ENCODE measurements at regions not wholly inside any gene's neighbourhood (a gene's known extent, or its start where the extent isn't known, plus 50 kb on each side); places are given as distances from the start of the nearest gene placed in this dataset.

DNA sequence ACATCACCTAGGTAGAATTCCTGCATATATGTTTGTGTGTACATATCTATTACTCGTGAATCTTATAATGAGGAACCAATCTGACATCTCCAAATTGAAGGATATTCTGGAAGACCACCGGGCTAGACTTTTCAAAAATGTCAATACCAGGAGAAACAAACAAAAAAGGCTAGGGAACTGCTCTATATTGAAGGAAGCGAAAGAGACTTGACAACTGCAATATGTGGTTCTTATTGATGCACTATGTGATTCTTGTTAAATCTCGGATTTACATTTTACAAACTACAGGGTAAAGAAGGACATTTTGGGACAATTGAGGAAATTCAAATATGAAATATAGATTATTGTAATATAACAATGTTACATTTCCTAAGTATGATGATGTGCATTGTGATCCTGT is 137.5 kb upstream of the CCDC54 start:
- Histone ChIP-seq H3K79me2 (replicated peaks; ENCODE audit: insufficient read depth) (no peaks in the 10 kb centered on the region), H3K4me1 (ENCODE audit: insufficient read depth) (no peaks in the 10 kb centered on the region; the same call in 1 of the 2 replicates), H4K20me1 (replicated peaks; ENCODE audit: insufficient read depth) (no peaks in the 10 kb centered on the region), H3K4me2 (peak overlapping the region; percentile 94), H3F3A (replicated peaks; ENCODE audit: low read depth) (no peaks in the 10 kb centered on the region), H2AFZ (no peak overlapping the region), H3K4me3 (peak overlapping the region; percentile 80), H3K27me3 (ENCODE audit: insufficient read depth) (peaks cover 21% of the 10 kb centered on the region), H3K9me2 (ENCODE audit: insufficient read depth) (no peaks in the 10 kb centered on the region), H3K27ac (ENCODE audit: low read depth) (no peak overlapping the region), H3K36me3 (ENCODE audit: insufficient read depth) (no peaks in the 10 kb centered on the region)
- Mint-ChIP-seq H3K9me3 (no peaks in the 10 kb centered on the region), H3K27me3 (ENCODE audit: insufficient read depth, low read depth, poor library complexity) (peaks cover 7% of the 10 kb centered on the region), H3K4me3 (peak overlapping the region; percentile 91), H3K4me1 (peaks cover 8% of the 10 kb centered on the region), H3K36me3 (ENCODE audit: low read depth) (no peaks in the 10 kb centered on the region), H3K27ac (no peak overlapping the region)
- TF ChIP-seq ZNF114 (CRISPR knock-in tag; IDR thresholded peaks at IDR 0.05) (no peak), STAT1 (IDR thresholded peaks at IDR 0.05; ENCODE audit: unreplicated experiment) (no peak), CREB1 (CRISPR knock-in tag; IDR thresholded peaks at IDR 0.05; ENCODE audit: low read depth) (no peak), EZH2phosphoT487 (IDR thresholded peaks at IDR 0.05; ENCODE audit: unreplicated experiment) (no peak), EZH2 (IDR thresholded peaks at IDR 0.05; ENCODE audit: low read depth, unreplicated experiment) (no peak), JUNB (IDR thresholded peaks at IDR 0.05; ENCODE audit: unreplicated experiment) (no peak)
- TF ChIP-seq, protein P1, sequence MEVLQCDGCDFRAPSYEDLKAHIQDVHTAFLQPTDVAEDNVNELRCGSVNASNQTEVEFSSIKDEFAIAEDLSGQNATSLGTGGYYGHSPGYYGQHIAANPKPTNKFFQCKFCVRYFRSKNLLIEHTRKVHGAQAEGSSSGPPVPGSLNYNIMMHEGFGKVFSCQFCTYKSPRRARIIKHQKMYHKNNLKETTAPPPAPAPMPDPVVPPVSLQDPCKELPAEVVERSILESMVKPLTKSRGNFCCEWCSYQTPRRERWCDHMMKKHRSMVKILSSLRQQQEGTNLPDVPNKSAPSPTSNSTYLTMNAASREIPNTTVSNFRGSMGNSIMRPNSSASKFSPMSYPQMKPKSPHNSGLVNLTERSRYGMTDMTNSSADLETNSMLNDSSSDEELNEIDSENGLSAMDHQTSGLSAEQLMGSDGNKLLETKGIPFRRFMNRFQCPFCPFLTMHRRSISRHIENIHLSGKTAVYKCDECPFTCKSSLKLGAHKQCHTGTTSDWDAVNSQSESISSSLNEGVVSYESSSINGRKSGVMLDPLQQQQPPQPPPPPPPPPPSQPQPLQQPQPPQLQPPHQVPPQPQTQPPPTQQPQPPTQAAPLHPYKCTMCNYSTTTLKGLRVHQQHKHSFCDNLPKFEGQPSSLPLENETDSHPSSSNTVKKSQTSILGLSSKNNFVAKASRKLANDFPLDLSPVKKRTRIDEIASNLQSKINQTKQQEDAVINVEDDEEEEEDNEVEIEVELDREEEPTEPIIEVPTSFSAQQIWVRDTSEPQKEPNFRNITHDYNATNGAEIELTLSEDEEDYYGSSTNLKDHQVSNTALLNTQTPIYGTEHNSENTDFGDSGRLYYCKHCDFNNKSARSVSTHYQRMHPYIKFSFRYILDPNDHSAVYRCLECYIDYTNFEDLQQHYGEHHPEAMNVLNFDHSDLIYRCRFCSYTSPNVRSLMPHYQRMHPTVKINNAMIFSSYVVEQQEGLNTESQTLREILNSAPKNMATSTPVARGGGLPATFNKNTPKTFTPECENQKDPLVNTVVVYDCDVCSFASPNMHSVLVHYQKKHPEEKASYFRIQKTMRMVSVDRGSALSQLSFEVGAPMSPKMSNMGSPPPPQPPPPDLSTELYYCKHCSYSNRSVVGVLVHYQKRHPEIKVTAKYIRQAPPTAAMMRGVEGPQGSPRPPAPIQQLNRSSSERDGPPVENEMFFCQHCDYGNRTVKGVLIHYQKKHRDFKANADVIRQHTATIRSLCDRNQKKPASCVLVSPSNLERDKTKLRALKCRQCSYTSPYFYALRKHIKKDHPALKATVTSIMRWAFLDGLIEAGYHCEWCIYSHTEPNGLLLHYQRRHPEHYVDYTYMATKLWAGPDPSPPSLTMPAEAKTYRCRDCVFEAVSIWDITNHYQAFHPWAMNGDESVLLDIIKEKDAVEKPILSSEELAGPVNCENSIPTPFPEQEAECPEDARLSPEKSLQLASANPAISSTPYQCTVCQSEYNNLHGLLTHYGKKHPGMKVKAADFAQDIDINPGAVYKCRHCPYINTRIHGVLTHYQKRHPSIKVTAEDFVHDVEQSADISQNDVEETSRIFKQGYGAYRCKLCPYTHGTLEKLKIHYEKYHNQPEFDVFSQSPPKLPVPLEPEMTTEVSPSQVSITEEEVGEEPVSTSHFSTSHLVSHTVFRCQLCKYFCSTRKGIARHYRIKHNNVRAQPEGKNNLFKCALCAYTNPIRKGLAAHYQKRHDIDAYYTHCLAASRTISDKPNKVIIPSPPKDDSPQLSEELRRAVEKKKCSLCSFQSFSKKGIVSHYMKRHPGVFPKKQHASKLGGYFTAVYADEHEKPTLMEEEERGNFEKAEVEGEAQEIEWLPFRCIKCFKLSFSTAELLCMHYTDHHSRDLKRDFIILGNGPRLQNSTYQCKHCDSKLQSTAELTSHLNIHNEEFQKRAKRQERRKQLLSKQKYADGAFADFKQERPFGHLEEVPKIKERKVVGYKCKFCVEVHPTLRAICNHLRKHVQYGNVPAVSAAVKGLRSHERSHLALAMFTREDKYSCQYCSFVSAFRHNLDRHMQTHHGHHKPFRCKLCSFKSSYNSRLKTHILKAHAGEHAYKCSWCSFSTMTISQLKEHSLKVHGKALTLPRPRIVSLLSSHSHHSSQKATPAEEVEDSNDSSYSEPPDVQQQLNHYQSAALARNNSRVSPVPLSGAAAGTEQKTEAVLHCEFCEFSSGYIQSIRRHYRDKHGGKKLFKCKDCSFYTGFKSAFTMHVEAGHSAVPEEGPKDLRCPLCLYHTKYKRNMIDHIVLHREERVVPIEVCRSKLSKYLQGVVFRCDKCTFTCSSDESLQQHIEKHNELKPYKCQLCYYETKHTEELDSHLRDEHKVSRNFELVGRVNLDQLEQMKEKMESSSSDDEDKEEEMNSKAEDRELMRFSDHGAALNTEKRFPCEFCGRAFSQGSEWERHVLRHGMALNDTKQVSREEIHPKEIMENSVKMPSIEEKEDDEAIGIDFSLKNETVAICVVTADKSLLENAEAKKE (CRISPR knock-in tag; IDR thresholded peaks at IDR 0.05), result no peak
- ATAC-seq, result no peak
- no peak for DNase-seq (ENCODE audit: low spot score)

Measured in GM23338 (cell line).